H9 (cell line): ENCODE measurements at regions not wholly inside any gene's neighbourhood (a gene's known extent, or its start where the extent isn't known, plus 50 kb on each side); places are given as distances from the start of the nearest gene placed in this dataset.

Source experiments
- DNase-seq: peaks from one replicate; pipeline ENCODE4 v3.0.0-alpha.2; 2017
- H2AFZ ChIP-seq: one replicate; pipeline ENCODE4 v1.6.1; 2013; ENCODE audit warnings: mild to moderate bottlenecking, low read length, control low read depth, moderate library complexity
- H2AK5ac ChIP-seq: 2 replicates; pipeline ENCODE4 v1.6.1; 2013; ENCODE audit warnings: low read length, control low read depth, mixed read lengths; ENCODE audit not compliant: insufficient read length
- H2BK120ac ChIP-seq: one replicate; pipeline ENCODE4 v1.6.1; 2013; ENCODE audit warnings: low read depth, mild to moderate bottlenecking, low read length, control low read depth, inconsistent platforms; ENCODE audit not compliant: poor library complexity, severe bottlenecking
- H2BK12ac ChIP-seq: 2 replicates; pipeline ENCODE4 v1.6.1; 2013; ENCODE audit warnings: low read length, control low read depth, mixed read lengths, low read depth; ENCODE audit not compliant: insufficient read length
- H2BK15ac ChIP-seq: 2 replicates; pipeline ENCODE4 v1.6.1; 2013; ENCODE audit warnings: low read depth, low read length, control low read depth
- H2BK20ac ChIP-seq: one replicate; pipeline ENCODE4 v1.6.1; 2013; ENCODE audit warnings: low read depth, mild to moderate bottlenecking, low read length, control low read depth, inconsistent platforms; ENCODE audit not compliant: poor library complexity, severe bottlenecking
- H2BK5ac ChIP-seq: 2 replicates; pipeline ENCODE4 v1.6.1; 2013; ENCODE audit warnings: low read length, control low read depth, mixed read lengths; ENCODE audit not compliant: insufficient read length
- H3K14ac ChIP-seq: 2 replicates; pipeline ENCODE4 v1.6.1; 2013; ENCODE audit warnings: low read length, control low read depth; ENCODE audit not compliant: insufficient read depth
- H3K18ac ChIP-seq: 2 replicates; pipeline ENCODE4 v1.6.1; 2013; ENCODE audit warnings: low read depth, mild to moderate bottlenecking, mixed read lengths, low read length, control low read depth; ENCODE audit not compliant: insufficient read length
- H3K23ac ChIP-seq: 2 replicates; pipeline ENCODE4 v1.6.1; 2013; ENCODE audit warnings: low read length, control low read depth, mixed read lengths, low read depth; ENCODE audit not compliant: insufficient read length
- H3K23me2 ChIP-seq: 2 replicates; pipeline ENCODE4 v1.6.1; 2013; ENCODE audit warnings: low read depth, mild to moderate bottlenecking, mixed read lengths, low read length, control low read depth; ENCODE audit not compliant: insufficient read length, poor library complexity, severe bottlenecking
- H3K27ac ChIP-seq: 2 replicates; pipeline ENCODE4 v1.5.1; 2013; ENCODE audit warnings: low read length, control low read depth, mixed read lengths, low read depth; ENCODE audit not compliant: insufficient read length
- H3K27me3 ChIP-seq: 2 replicates; pipeline ENCODE4 v1.6.1; 2013; ENCODE audit warnings: low read length, control low read depth, inconsistent platforms; ENCODE audit not compliant: insufficient read depth
- H3K4ac ChIP-seq: 2 replicates; pipeline ENCODE4 v1.6.1; 2013; ENCODE audit warnings: low read depth, mild to moderate bottlenecking, control low read depth, inconsistent platforms, low read length, moderate library complexity
- H3K4me1 ChIP-seq: 2 replicates; pipeline ENCODE4 v1.6.1; 2013; ENCODE audit warnings: low read length, control low read depth, inconsistent platforms; ENCODE audit not compliant: insufficient read depth
- H3K4me2 ChIP-seq: 2 replicates; pipeline ENCODE4 v1.6.1; 2013; ENCODE audit warnings: low read length, control low read depth, mixed read lengths; ENCODE audit not compliant: insufficient read length, insufficient read depth
- H3K56ac ChIP-seq: 2 replicates; pipeline ENCODE4 v1.6.1; 2013; ENCODE audit warnings: low read depth, mild to moderate bottlenecking, mixed read lengths, low read length, control low read depth; ENCODE audit not compliant: insufficient read length
- H3K79me1 ChIP-seq: 2 replicates; pipeline ENCODE4 v1.6.1; 2013; ENCODE audit warnings: low read depth, mild to moderate bottlenecking, moderate library complexity, low read length, control low read depth, inconsistent platforms; ENCODE audit not compliant: insufficient read depth, poor library complexity, severe bottlenecking
- H3K79me2 ChIP-seq: 2 replicates; pipeline ENCODE4 v1.6.1; 2013; ENCODE audit warnings: low read length, control low read depth, inconsistent platforms; ENCODE audit not compliant: insufficient read depth
- H3K9ac ChIP-seq: 2 replicates; pipeline ENCODE4 v1.6.1; 2013; ENCODE audit warnings: low read length, control low read depth, mixed read lengths; ENCODE audit not compliant: insufficient read length; ENCODE audit errors: extremely low read depth
- H3K9me3 ChIP-seq: one replicate; pipeline ENCODE4 v1.6.1; 2013; ENCODE audit warnings: low read depth, low read length, inconsistent platforms; ENCODE audit not compliant: control insufficient read depth
- H3T11ph ChIP-seq: one replicate; pipeline ENCODE4 v1.6.1; 2013; ENCODE audit warnings: mild to moderate bottlenecking, low read length, control low read depth, inconsistent platforms
- H4K20me1 ChIP-seq: one replicate; pipeline ENCODE4 v1.6.1; 2013; ENCODE audit not compliant: control insufficient read depth, insufficient read length, insufficient read depth
- H4K5ac ChIP-seq: 2 replicates; pipeline ENCODE4 v1.6.1; 2013; ENCODE audit warnings: low read depth, mild to moderate bottlenecking, mixed read lengths, low read length, control low read depth; ENCODE audit not compliant: insufficient read length
- H4K8ac ChIP-seq: replicated peaks from 2 replicates; pipeline ENCODE4 v1.6.1; 2013; ENCODE audit warnings: low read length, control low read depth, mixed read lengths, low read depth; ENCODE audit not compliant: insufficient read length
- H4K91ac ChIP-seq: 2 replicates; pipeline ENCODE4 v1.6.1; 2013; ENCODE audit warnings: low read depth, mild to moderate bottlenecking, moderate library complexity, mixed read lengths, low read length, control low read depth; ENCODE audit not compliant: insufficient read length
- H3K27ac Mint-ChIP-seq, 3 experiments: 2 replicates in 2 of 3; 3 replicates in 1 of 3; pipeline ENCODE4 v1.8.0; 2020 to 2021; ENCODE audit warnings: mixed read lengths in 3 of 3, mild to moderate bottlenecking in 1 of 3, moderate library complexity in 1 of 3
- H3K27me3 Mint-ChIP-seq: 2 replicates; pipeline ENCODE4 v1.8.0; 2021; ENCODE audit warnings: low read depth, mild to moderate bottlenecking, moderate library complexity, mixed read lengths
- H3K36me3 Mint-ChIP-seq, 3 experiments: 2 replicates in 2 of 3; 3 replicates in 1 of 3; pipeline ENCODE4 v1.8.0; 2020 to 2021; ENCODE audit warnings: low read depth in 3 of 3, mixed read lengths in 3 of 3; ENCODE audit not compliant: insufficient read depth in 1 of 3
- H3K4me1 Mint-ChIP-seq, 2 experiments: 2 replicates each; pipeline ENCODE4 v1.8.0; 2020; ENCODE audit warnings: mixed read lengths in 2 of 2
- H3K4me3 Mint-ChIP-seq, 2 experiments: 2 replicates in 1 of 2; 3 replicates in 1 of 2; pipeline ENCODE4 v1.8.0; 2020 to 2021; ENCODE audit warnings: mild to moderate bottlenecking in 2 of 2, mixed read lengths in 2 of 2, moderate library complexity in 1 of 2
- H3K9me3 Mint-ChIP-seq, 2 experiments: 2 replicates in 1 of 2; 3 replicates in 1 of 2; pipeline ENCODE4 v1.8.0; 2020; ENCODE audit warnings: mild to moderate bottlenecking in 2 of 2, mixed read lengths in 2 of 2, moderate library complexity in 1 of 2
- WGBS: extraction: QIAGEN DNeasy Blood & Tissue Kit; methylation state at CpG from one replicate; pipeline ENCODE4 v1.1.7; 2013; ENCODE audit warnings: missing lambda C conversion rate, low lambda C conversion rate, mixed read lengths; ENCODE audit not compliant: insufficient read length; ENCODE audit errors: extremely low coverage; 5-methylcytosine and 5-hydroxymethylcytosine counted together
- TF ChIP-seq, protein P1 (sequence below): fragments of 200-600 bp; sonication (generic); conservative IDR thresholded peaks from 3 replicates; pipeline ENCODE4 v1.8.0; 2021; ENCODE audit warnings: antibody characterized with exemption, mild to moderate bottlenecking

GRCh38 chr1:181313466-181313865 lies 169.9 kb upstream of the CACNA1E start:
- TF ChIP-seq, protein P1, sequence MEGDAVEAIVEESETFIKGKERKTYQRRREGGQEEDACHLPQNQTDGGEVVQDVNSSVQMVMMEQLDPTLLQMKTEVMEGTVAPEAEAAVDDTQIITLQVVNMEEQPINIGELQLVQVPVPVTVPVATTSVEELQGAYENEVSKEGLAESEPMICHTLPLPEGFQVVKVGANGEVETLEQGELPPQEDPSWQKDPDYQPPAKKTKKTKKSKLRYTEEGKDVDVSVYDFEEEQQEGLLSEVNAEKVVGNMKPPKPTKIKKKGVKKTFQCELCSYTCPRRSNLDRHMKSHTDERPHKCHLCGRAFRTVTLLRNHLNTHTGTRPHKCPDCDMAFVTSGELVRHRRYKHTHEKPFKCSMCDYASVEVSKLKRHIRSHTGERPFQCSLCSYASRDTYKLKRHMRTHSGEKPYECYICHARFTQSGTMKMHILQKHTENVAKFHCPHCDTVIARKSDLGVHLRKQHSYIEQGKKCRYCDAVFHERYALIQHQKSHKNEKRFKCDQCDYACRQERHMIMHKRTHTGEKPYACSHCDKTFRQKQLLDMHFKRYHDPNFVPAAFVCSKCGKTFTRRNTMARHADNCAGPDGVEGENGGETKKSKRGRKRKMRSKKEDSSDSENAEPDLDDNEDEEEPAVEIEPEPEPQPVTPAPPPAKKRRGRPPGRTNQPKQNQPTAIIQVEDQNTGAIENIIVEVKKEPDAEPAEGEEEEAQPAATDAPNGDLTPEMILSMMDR = no peak
- Histone ChIP-seq H4K20me1 (no peaks in the 10 kb centered on the region), H3K23me2 (peaks cover 10% of the 10 kb centered on the region), H2BK20ac (no peak overlapping the region), H3K23ac (no peak overlapping the region), H3K4me1 (no peaks in the 10 kb centered on the region; the same call in 1 of the 2 replicates), H4K5ac (no peak overlapping the region), H3K4ac (no peak overlapping the region), H3K27me3 (peaks cover 24% of the 10 kb centered on the region; the same call in 1 of the 2 replicates), H3K27ac (no peak overlapping the region), H3K14ac (no peak overlapping the region), H2AFZ (no peak overlapping the region), H4K91ac (no peak overlapping the region), H3K9ac (no peak overlapping the region), H2BK12ac (no peak overlapping the region), H2BK15ac (no peak overlapping the region), H4K8ac (no peak overlapping the region), H3K79me1 (no peaks in the 10 kb centered on the region), H2BK5ac (no peak overlapping the region), H3K56ac (no peak overlapping the region), H3T11ph (no peak overlapping the region), H3K18ac (no peak overlapping the region), H2BK120ac (no peak overlapping the region), H2AK5ac (no peak overlapping the region), H3K4me2 (no peak overlapping the region), H3K79me2 (no peaks in the 10 kb centered on the region), H3K9me3 (no peaks in the 10 kb centered on the region)
- Mint-ChIP-seq H3K4me3 (no peak overlapping the region), H3K36me3 (no peaks in the 10 kb centered on the region; a peak in 1 of 7 replicates), H3K9me3 (no peaks in the 10 kb centered on the region), H3K4me1 (peaks cover 19 to 30% of the 10 kb centered on the region in 2 experiments), H3K27ac (no peak overlapping the region), H3K27me3 (peaks cover 66% of the 10 kb centered on the region)
- WGBS = no CpG with 5 or more reads among the region's 2 CpGs
- DNase-seq = no peak
